ENCODE measurements at regions not wholly inside any gene's neighbourhood (a gene's known extent, or its start where the extent isn't known, plus 50 kb on each side); places are given as distances from the start of the nearest gene placed in this dataset.
"Not testable (repeated sequence)": the region's sequence is repeated elsewhere in the genome, so short reads cannot be mapped to it uniquely, and the experiment has no call there.

GRCh38 chrX:18102006-18102405 is 118.7 kb downstream of the BEND2 start:
- no peak for DNase-seq

- DNase-seq = no peak
Observed at GRCh38 chrX:18101087-18101486, 119.6 kb downstream of the BEND2 start.

GRCh38 chrX:18099745-18100144 is 120.9 kb downstream of the BEND2 start:
- no peak for DNase-seq

GRCh38 chrX:18098763-18099162 is 121.9 kb downstream of the BEND2 start:
- no peak for DNase-seq

GRCh38 chrX:18076434-18076833 is 144.3 kb downstream of the BEND2 start:
- no peak for DNase-seq

- DNase-seq = no peak
Observed at GRCh38 chrX:18075603-18076002, 145.1 kb downstream of the BEND2 start.

GRCh38 chrX:18068045-18068444 is 152.6 kb downstream of the BEND2 start:
- not testable (repeated sequence) for DNase-seq

GRCh38 chrX:18065956-18066355 is 154.7 kb downstream of the BEND2 start:
- DNase-seq = no peak

GRCh38 chrX:18051690-18052089 is 169.0 kb downstream of the BEND2 start:
- DNase-seq = no peak

GRCh38 chrX:18047491-18047890 is 173.2 kb downstream of the BEND2 start:
- DNase-seq = no peak

GRCh38 chrX:18045436-18045835 is 175.2 kb downstream of the BEND2 start:
- no peak for DNase-seq

- DNase-seq = no peak
Observed at GRCh38 chrX:18042776-18043175, 177.9 kb downstream of the BEND2 start.

- no peak for DNase-seq
Observed at GRCh38 chrX:18041656-18042055, 179.0 kb downstream of the BEND2 start.

GRCh38 chrX:18039023-18039422 is 177.9 kb upstream of the RAI2 start:
- no peak for DNase-seq

GRCh38 chrX:18036394-18036793 is 175.3 kb upstream of the RAI2 start:
- DNase-seq = no peak

- no peak for DNase-seq
Observed at GRCh38 chrX:18034945-18035344, 173.8 kb upstream of the RAI2 start.

GRCh38 chrX:18034504-18034903 is 173.4 kb upstream of the RAI2 start:
- DNase-seq = no peak

- DNase-seq = no peak
Observed at GRCh38 chrX:18032486-18033221, 171.6 kb upstream of the RAI2 start.

GRCh38 chrX:18031726-18032375 is 170.8 kb upstream of the RAI2 start:
- DNase-seq = no peak

- DNase-seq = not testable (repeated sequence)
Observed at GRCh38 chrX:18030656-18031055, 169.6 kb upstream of the RAI2 start.

GRCh38 chrX:18026166-18026565 is 165.1 kb upstream of the RAI2 start:
- no peak for DNase-seq

GRCh38 chrX:18017411-18017810 is 156.3 kb upstream of the RAI2 start:
- no peak for DNase-seq

- DNase-seq = no peak
Observed at GRCh38 chrX:18016941-18017340, 155.8 kb upstream of the RAI2 start.

- no peak for DNase-seq
Observed at GRCh38 chrX:18010253-18010652, 149.2 kb upstream of the RAI2 start.

- no peak for DNase-seq
Observed at GRCh38 chrX:18003876-18004275, 142.8 kb upstream of the RAI2 start.

Data from Kasumi-1 (cell line).